HG03060 (cell line): ENCODE measurements at regions not wholly inside any gene's neighbourhood (a gene's known extent, or its start where the extent isn't known, plus 50 kb on each side); places are given as distances from the start of the nearest gene placed in this dataset.

Experiments
- ATAC-seq: cut with Tn5 transposase; IDR thresholded peaks from one replicate; pipeline ENCODE4 v1.9.1; 2021; ENCODE audit warnings: low read depth, moderate number of reproducible peaks; ENCODE audit not compliant: unreplicated experiment

GRCh38 chr5:143695244-143695864, 116.6 kb upstream of the HMHB1 start:
- no peak for ATAC-seq

- ATAC-seq, result no peak
Observed at GRCh38 chr5:143694357-143694756, 117.6 kb upstream of the HMHB1 start.

- ATAC-seq, result peak; percentile 85
Observed at GRCh38 chr5:143693651-143694252, 118.2 kb upstream of the HMHB1 start.

GRCh38 chr5:143692342-143692741, 119.6 kb upstream of the HMHB1 start:
- no peak for ATAC-seq

- no peak for ATAC-seq
Observed at GRCh38 chr5:143691945-143692290, 120.0 kb upstream of the HMHB1 start.

GRCh38 chr5:143691287-143691944, 120.5 kb upstream of the HMHB1 start:
- no peak for ATAC-seq

- no peak for ATAC-seq
Observed at GRCh38 chr5:143687604-143688003, 124.4 kb upstream of the HMHB1 start.

GRCh38 chr5:143685246-143685815, 126.6 kb upstream of the HMHB1 start:
- ATAC-seq, result no peak

GRCh38 chr5:143683459-143683858, 128.5 kb upstream of the HMHB1 start:
- ATAC-seq, result no peak

- ATAC-seq, result no peak
Observed at GRCh38 chr5:143682929-143683386, 129.0 kb upstream of the HMHB1 start.

- ATAC-seq, result no peak
Observed at GRCh38 chr5:143682246-143682905, 129.6 kb upstream of the HMHB1 start.

GRCh38 chr5:143680672-143681259, 131.2 kb upstream of the HMHB1 start:
- no peak for ATAC-seq

- ATAC-seq, result no peak
Observed at GRCh38 chr5:143679777-143680176, 132.2 kb upstream of the HMHB1 start.

- ATAC-seq, result no peak
Observed at GRCh38 chr5:143678148-143678905, 133.6 kb upstream of the HMHB1 start.

- no peak for ATAC-seq
Observed at GRCh38 chr5:143677403-143677802, 134.6 kb upstream of the HMHB1 start.

GRCh38 chr5:143676802-143677201, 135.2 kb upstream of the HMHB1 start:
- ATAC-seq, result no peak

- ATAC-seq, result no peak
Observed at GRCh38 chr5:143674469-143674786, 137.5 kb upstream of the HMHB1 start.

- ATAC-seq, result no peak
Observed at GRCh38 chr5:143673676-143674468, 138.1 kb upstream of the HMHB1 start.

- ATAC-seq, result no peak
Observed at GRCh38 chr5:143672806-143673205, 139.2 kb upstream of the HMHB1 start.
